Body of pancreas (tissue), 4 donors: ENCODE measurements at regions not wholly inside any gene's neighbourhood (a gene's known extent, or its start where the extent isn't known, plus 50 kb on each side); places are given as distances from the start of the nearest gene placed in this dataset.

Experiments used
- ATAC-seq: fragments of 150-250 bp; one replicate; pipeline ENCODE4 v1.9.1; 2016
- DNase-seq, 4 donors: peaks; one replicate each; pipeline ENCODE4 v3.0.0-alpha.2; 2019
- H3K27ac ChIP-seq, 4 donors: fragments of 200-600 bp; sonication (generic); 1 replicate in 3 of 4; 2 replicates in 1 of 4; pipeline versions ENCODE4 v1.5.1 to v1.6.1; 2016 to 2019; ENCODE audit warnings: mild to moderate bottlenecking in 1 of 4, mixed read lengths in 1 of 4, moderate library complexity in 1 of 4
- H3K27me3 ChIP-seq, 2 donors: fragments of 200-600 bp; sonication (generic); one replicate each; pipeline ENCODE4 v1.6.0; 2016; ENCODE audit warnings: mild to moderate bottlenecking in 1 of 2
- H3K36me3 ChIP-seq, 2 donors: fragments of 200-600 bp; sonication (generic); replicated peaks in 1 of 2; 2 replicates each; pipeline ENCODE4 v1.5.1; 2016; ENCODE audit warnings: low read depth in 2 of 2; ENCODE audit not compliant: insufficient read depth in 1 of 2
- H3K4me1 ChIP-seq: fragments of 200-600 bp; sonication (generic); one replicate; pipeline ENCODE4 v1.6.0; 2016
- H3K4me3 ChIP-seq, 2 donors: fragments of 200-600 bp; sonication (generic); 1 replicate in 1 of 2; 2 replicates in 1 of 2; pipeline ENCODE4 v1.5.1; 2016 to 2019
- H3K9me3 ChIP-seq, 3 donors: fragments of 200-600 bp; sonication (generic); 1 replicate in 2 of 3; 2 replicates in 1 of 3; pipeline ENCODE4 v1.5.1; 2016
- CTCF ChIP-seq, 7 experiments: fragments of 450-650 bp in 4 of 7; fragments of 200-600 bp in 3 of 7; sonication (generic) in 3 of 7; IDR thresholded peaks; one replicate each; pipeline ENCODE4 v1.5.1; 2016 to 2019; ENCODE audit warnings: antibody characterized with exemption in 7 of 7
- POLR2A ChIP-seq, 3 donors: fragments of 450-650 bp; IDR thresholded peaks; one replicate each; pipeline ENCODE4 v1.6.1; 2016; ENCODE audit warnings: antibody characterized with exemption in 3 of 3, mild to moderate bottlenecking in 2 of 3
- WGBS, 2 donors: methylation state at CpG; one replicate each; pipeline ENCODE4 v1.1.5; 2017; 5-methylcytosine and 5-hydroxymethylcytosine counted together
- intact Hi-C: fragments of 100-400 bp; cut with DNase I; formaldehyde crosslinking; loops from one replicate; pipeline ENCODE4 v1.15.1; 2023

DNA sequence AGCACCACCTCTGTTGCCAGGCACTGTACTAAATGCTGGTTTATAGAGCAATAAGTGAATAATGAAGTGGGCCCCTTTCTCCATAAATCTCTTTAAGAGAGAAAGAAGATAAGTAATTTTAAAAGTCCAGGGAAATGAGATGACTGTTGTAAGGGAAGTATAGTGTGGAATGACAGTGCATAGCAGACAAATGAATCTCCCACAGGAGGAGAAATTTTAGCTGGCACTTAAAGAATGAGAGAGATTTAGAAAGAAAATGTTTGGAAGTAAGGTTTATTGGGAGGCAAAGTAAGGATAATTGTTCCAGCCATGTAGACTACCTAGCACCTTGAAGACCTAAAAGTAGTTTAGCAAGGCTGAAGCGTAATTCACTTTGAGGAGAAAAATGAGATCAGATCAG, 1081.1 kb upstream of the PABPC4L start:
- DNase-seq (no peak), ATAC-seq (no peak)
- TF ChIP-seq POLR2A (IDR thresholded peaks at IDR 0.05), result no peak
- no peak for TF ChIP-seq CTCF (IDR thresholded peaks at IDR 0.05)
- H3K9me3 ChIP-seq, result no peaks in the 10 kb centered on the region
- H3K4me3 ChIP-seq, result no peak overlapping the region
- WGBS, 2 donors, result 72 to 77% methylated on average over 1 of the region's 1 CpG
- H3K36me3 ChIP-seq, result no peaks in the 10 kb centered on the region
- H3K27ac ChIP-seq, result no peak overlapping the region
- intact Hi-C loops, result no loop called here
- H3K4me1 ChIP-seq, result no peaks in the 10 kb centered on the region
- no peaks in the 10 kb centered on the region for H3K27me3 ChIP-seq

DNA sequence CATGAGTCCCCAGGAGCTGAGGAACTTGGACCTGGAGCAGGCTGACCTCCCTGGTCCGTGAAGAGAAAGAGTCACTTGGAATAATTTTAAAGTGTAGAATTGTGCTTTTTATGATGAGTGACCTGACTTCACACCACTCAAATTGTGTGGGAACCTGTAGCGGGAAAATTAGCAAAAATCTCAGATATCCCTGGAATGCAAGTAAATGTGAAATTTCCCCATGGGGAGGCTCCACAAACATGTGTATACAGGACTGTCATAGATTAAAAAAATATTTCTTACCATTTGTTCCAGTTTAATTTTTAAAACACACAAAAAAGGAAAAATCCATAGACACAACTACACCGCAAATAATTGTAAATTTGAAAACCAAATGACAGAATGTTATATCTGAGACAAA, 1079.6 kb upstream of the PABPC4L start:
- no peak for DNase-seq
- Histone ChIP-seq H3K4me3 (no peak overlapping the region), H3K27ac (no peak overlapping the region), H3K4me1 (no peaks in the 10 kb centered on the region), H3K36me3 (no peaks in the 10 kb centered on the region), H3K27me3 (no peaks in the 10 kb centered on the region), H3K9me3 (no peaks in the 10 kb centered on the region)
- no peak for TF ChIP-seq POLR2A (IDR thresholded peaks at IDR 0.05)
- TF ChIP-seq CTCF (IDR thresholded peaks at IDR 0.05), result no peak
- ATAC-seq, result no peak
- intact Hi-C loops, result no loop called here
- WGBS, 2 donors, result 53 to 61% methylated on average over 3 of the region's 3 CpGs

DNA sequence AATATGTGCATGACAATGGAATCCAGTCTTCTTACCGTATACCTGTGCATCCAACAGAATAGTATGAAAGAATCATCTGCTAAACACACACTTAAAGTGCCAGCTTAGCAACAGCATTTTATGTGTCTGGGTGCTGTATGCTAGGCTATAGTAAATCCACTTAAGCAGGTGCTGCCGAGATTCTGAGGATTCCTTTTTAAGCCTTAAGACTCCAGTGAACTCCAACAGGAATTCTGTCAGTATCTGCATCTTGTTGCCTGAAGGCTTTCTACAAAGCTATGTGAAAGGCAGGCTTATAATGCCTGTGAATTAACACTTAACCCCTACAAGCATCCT, 1076.4 kb upstream of the PABPC4L start:
- no peaks in the 10 kb centered on the region for H3K4me1 ChIP-seq
- no peak overlapping the region for H3K4me3 ChIP-seq
- H3K9me3 ChIP-seq, result no peaks in the 10 kb centered on the region
- 34 to 39% methylated on average over 2 of the region's 2 CpGs for WGBS, 2 donors
- H3K27ac ChIP-seq, result no peak overlapping the region
- intact Hi-C loops, result no loop called here
- TF ChIP-seq CTCF (IDR thresholded peaks at IDR 0.05) (no peak), POLR2A (IDR thresholded peaks at IDR 0.05) (no peak)
- no peaks in the 10 kb centered on the region for H3K36me3 ChIP-seq
- no peak for DNase-seq
- ATAC-seq, result no peak
- no peaks in the 10 kb centered on the region for H3K27me3 ChIP-seq

- H3K9me3 ChIP-seq, result no peaks in the 10 kb centered on the region
- H3K27me3 ChIP-seq, result no peaks in the 10 kb centered on the region
- no peaks in the 10 kb centered on the region for H3K36me3 ChIP-seq
- H3K4me1 ChIP-seq, result no peaks in the 10 kb centered on the region
- intact Hi-C loops, result no loop called here
- ATAC-seq, result no peak
- TF ChIP-seq POLR2A (IDR thresholded peaks at IDR 0.05), result no peak
- TF ChIP-seq CTCF (IDR thresholded peaks at IDR 0.05), result no peak
- DNase-seq, result no peak
- H3K4me3 ChIP-seq, result no peak overlapping the region
- H3K27ac ChIP-seq, result no peak overlapping the region
- WGBS, 2 donors, result 32 to 33% methylated on average over 5 of the region's 5 CpGs
These were observed 1075.7 kb upstream of the PABPC4L start for GRCh38 chr4:135277068-135277979.

- Histone ChIP-seq H3K27me3 (no peaks in the 10 kb centered on the region), H3K4me1 (no peaks in the 10 kb centered on the region), H3K4me3 (no peak overlapping the region), H3K9me3 (no peaks in the 10 kb centered on the region), H3K27ac (no peak overlapping the region), H3K36me3 (no peaks in the 10 kb centered on the region)
- ATAC-seq (no peak), DNase-seq (no peak)
- intact Hi-C loops, result no loop called here
- TF ChIP-seq CTCF (IDR thresholded peaks at IDR 0.05) (no peak), POLR2A (IDR thresholded peaks at IDR 0.05) (no peak)
- WGBS, 2 donors, result 21 to 25% methylated on average over 1 of the region's 1 CpG
These were observed 1072.8 kb upstream of the PABPC4L start for GRCh38 chr4:135274416-135274815.
